Loucy (cell line): ENCODE measurements at regions not wholly inside any gene's neighbourhood (a gene's known extent, or its start where the extent isn't known, plus 50 kb on each side); places are given as distances from the start of the nearest gene placed in this dataset.

ENCODE experiments used
- H2AFZ ChIP-seq: fragments of 200-600 bp; sonication (generic); 2 replicates; pipeline ENCODE4 v1.6.0; 2016; ENCODE audit warnings: antibody characterized with exemption, mild to moderate bottlenecking, low read length, moderate library complexity
- H3F3A ChIP-seq: fragments of 200-600 bp; 2 replicates; pipeline ENCODE4 v1.6.0; 2016; ENCODE audit warnings: antibody characterized with exemption, low read depth, mild to moderate bottlenecking
- H3K27me3 ChIP-seq: fragments of 200-600 bp; sonication (generic); 2 replicates; pipeline ENCODE4 v1.6.1; 2014; ENCODE audit warnings: low read length, mild to moderate bottlenecking; ENCODE audit not compliant: insufficient read depth, poor library complexity, severe bottlenecking
- H3K36me3 ChIP-seq: fragments of 200-600 bp; sonication (generic); 2 replicates; pipeline ENCODE4 v1.6.1; 2016; ENCODE audit warnings: low read length; ENCODE audit not compliant: insufficient read depth
- H3K4me1 ChIP-seq: fragments of 200-600 bp; sonication (generic); 2 replicates; pipeline ENCODE4 v1.5.1; 2014; ENCODE audit warnings: low read length, mild to moderate bottlenecking; ENCODE audit not compliant: insufficient read depth, poor library complexity, severe bottlenecking
- H3K4me2 ChIP-seq: fragments of 200-600 bp; sonication (generic); 2 replicates; pipeline ENCODE4 v1.6.0; 2014; ENCODE audit warnings: antibody characterized with exemption, low read length, low read depth, mild to moderate bottlenecking; ENCODE audit not compliant: poor library complexity, severe bottlenecking
- H3K4me3 ChIP-seq: fragments of 200-600 bp; sonication (generic); 2 replicates; pipeline ENCODE4 v1.5.1; 2014; ENCODE audit warnings: low read length, mild to moderate bottlenecking, mixed read lengths; ENCODE audit not compliant: poor library complexity, severe bottlenecking
- H3K79me2 ChIP-seq: fragments of 200-600 bp; sonication (generic); 2 replicates; pipeline ENCODE4 v1.6.1; 2014; ENCODE audit warnings: low read length; ENCODE audit not compliant: insufficient read depth
- H3K9ac ChIP-seq: fragments of 200-600 bp; sonication (generic); 2 replicates; pipeline ENCODE4 v1.6.0; 2014; ENCODE audit warnings: mild to moderate bottlenecking, low read depth, low read length, moderate library complexity; ENCODE audit not compliant: poor library complexity, severe bottlenecking
- H3K9me2 ChIP-seq: fragments of 200-600 bp; sonication (generic); replicated peaks from 2 replicates; pipeline ENCODE4 v1.6.1; 2016; ENCODE audit warnings: low read depth, low read length, mixed read lengths
- H3K9me3 ChIP-seq: fragments of 200-600 bp; sonication (generic); 2 replicates; pipeline ENCODE4 v1.6.1; 2014; ENCODE audit warnings: mild to moderate bottlenecking, antibody characterized with exemption, low read length, low read depth; ENCODE audit not compliant: insufficient read depth
- H4K20me1 ChIP-seq: fragments of 200-600 bp; sonication (generic); 2 replicates; pipeline ENCODE4 v1.6.0; 2014; ENCODE audit warnings: antibody characterized with exemption, low read length, mild to moderate bottlenecking; ENCODE audit not compliant: insufficient read depth, poor library complexity, severe bottlenecking
- EZH2phosphoT487 ChIP-seq: fragments of 200-600 bp; IDR thresholded peaks from 2 replicates; pipeline ENCODE4 v1.6.1; 2018; ENCODE audit warnings: antibody characterized with exemption, mild to moderate bottlenecking, moderate library complexity, borderline replicate concordance
- TF ChIP-seq, protein P1 (sequence below): fragments of 200-600 bp; sonication (generic); conservative IDR thresholded peaks from 2 replicates; pipeline ENCODE4 v1.5.1; 2014; ENCODE audit warnings: mild to moderate bottlenecking, antibody characterized with exemption, low read length

GRCh38 chr15:47577461-47577860, 139.8 kb upstream of the SEMA6D start:
- no peaks in the 10 kb centered on the region for H3K36me3 ChIP-seq
- no peaks in the 10 kb centered on the region for H3K9me2 ChIP-seq
- H3K4me3 ChIP-seq = no peak overlapping the region
- H3K27me3 ChIP-seq = no peaks in the 10 kb centered on the region
- no peak overlapping the region for H3K4me2 ChIP-seq
- no peaks in the 10 kb centered on the region for H3K79me2 ChIP-seq
- no peak overlapping the region for H3K9ac ChIP-seq
- H3K4me1 ChIP-seq = no peaks in the 10 kb centered on the region
- H3K9me3 ChIP-seq = no peaks in the 10 kb centered on the region
- no peaks in the 10 kb centered on the region for H4K20me1 ChIP-seq
- H3F3A ChIP-seq = no peaks in the 10 kb centered on the region
- H2AFZ ChIP-seq = no peak overlapping the region
- TF ChIP-seq, protein P1, sequence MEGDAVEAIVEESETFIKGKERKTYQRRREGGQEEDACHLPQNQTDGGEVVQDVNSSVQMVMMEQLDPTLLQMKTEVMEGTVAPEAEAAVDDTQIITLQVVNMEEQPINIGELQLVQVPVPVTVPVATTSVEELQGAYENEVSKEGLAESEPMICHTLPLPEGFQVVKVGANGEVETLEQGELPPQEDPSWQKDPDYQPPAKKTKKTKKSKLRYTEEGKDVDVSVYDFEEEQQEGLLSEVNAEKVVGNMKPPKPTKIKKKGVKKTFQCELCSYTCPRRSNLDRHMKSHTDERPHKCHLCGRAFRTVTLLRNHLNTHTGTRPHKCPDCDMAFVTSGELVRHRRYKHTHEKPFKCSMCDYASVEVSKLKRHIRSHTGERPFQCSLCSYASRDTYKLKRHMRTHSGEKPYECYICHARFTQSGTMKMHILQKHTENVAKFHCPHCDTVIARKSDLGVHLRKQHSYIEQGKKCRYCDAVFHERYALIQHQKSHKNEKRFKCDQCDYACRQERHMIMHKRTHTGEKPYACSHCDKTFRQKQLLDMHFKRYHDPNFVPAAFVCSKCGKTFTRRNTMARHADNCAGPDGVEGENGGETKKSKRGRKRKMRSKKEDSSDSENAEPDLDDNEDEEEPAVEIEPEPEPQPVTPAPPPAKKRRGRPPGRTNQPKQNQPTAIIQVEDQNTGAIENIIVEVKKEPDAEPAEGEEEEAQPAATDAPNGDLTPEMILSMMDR = no peak
- no peak for TF ChIP-seq EZH2phosphoT487

DNA sequence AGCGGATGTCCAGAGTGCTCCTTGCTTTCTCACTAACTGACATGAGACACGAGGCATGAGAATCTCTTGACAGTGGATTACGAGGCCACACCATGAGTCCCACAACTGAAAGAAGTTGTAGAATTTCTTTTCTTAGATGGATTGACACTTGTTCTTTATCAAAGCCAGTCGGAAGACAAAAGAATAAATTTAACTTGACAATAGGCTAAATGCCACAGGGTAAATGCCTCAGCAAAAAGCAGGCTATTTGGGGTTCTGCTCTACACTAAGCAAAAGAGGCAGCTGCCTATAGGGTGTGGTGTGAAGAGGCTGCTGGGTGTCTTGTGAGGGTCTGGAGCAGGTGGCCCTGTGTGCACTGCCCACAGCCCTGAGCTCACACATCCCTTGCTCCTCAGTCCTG, 135.1 kb upstream of the SEMA6D start:
- H3K4me1 ChIP-seq = no peaks in the 10 kb centered on the region
- H3K36me3 ChIP-seq = no peaks in the 10 kb centered on the region
- H4K20me1 ChIP-seq = no peaks in the 10 kb centered on the region
- no peaks in the 10 kb centered on the region for H3K9me3 ChIP-seq
- H3K9ac ChIP-seq = no peak overlapping the region
- H3K79me2 ChIP-seq = no peaks in the 10 kb centered on the region
- no peaks in the 10 kb centered on the region for H3K9me2 ChIP-seq
- no peak overlapping the region for H3K4me3 ChIP-seq
- H3K27me3 ChIP-seq = no peaks in the 10 kb centered on the region
- H2AFZ ChIP-seq = no peak overlapping the region
- TF ChIP-seq, protein P1 = no peak
- no peak for TF ChIP-seq EZH2phosphoT487
- no peaks in the 10 kb centered on the region for H3F3A ChIP-seq
- no peak overlapping the region for H3K4me2 ChIP-seq

- no peaks in the 10 kb centered on the region for H3K9me2 ChIP-seq
- H2AFZ ChIP-seq = no peak overlapping the region
- no peaks in the 10 kb centered on the region for H3K9me3 ChIP-seq
- H3F3A ChIP-seq = no peaks in the 10 kb centered on the region
- H3K4me3 ChIP-seq = no peak overlapping the region
- no peaks in the 10 kb centered on the region for H3K27me3 ChIP-seq
- no peak overlapping the region for H3K4me2 ChIP-seq
- H3K4me1 ChIP-seq = no peaks in the 10 kb centered on the region
- TF ChIP-seq EZH2phosphoT487 = no peak
- TF ChIP-seq, protein P1 = no peak
- no peaks in the 10 kb centered on the region for H3K79me2 ChIP-seq
- no peak overlapping the region for H3K9ac ChIP-seq
- no peaks in the 10 kb centered on the region for H3K36me3 ChIP-seq
- no peaks in the 10 kb centered on the region for H4K20me1 ChIP-seq
Measured at GRCh38 chr15:47584316-47584715, 133.0 kb upstream of the SEMA6D start.
